ENCODE measurements at regions not wholly inside any gene's neighbourhood (a gene's known extent, or its start where the extent isn't known, plus 50 kb on each side); places are given as distances from the start of the nearest gene placed in this dataset.

DNA sequence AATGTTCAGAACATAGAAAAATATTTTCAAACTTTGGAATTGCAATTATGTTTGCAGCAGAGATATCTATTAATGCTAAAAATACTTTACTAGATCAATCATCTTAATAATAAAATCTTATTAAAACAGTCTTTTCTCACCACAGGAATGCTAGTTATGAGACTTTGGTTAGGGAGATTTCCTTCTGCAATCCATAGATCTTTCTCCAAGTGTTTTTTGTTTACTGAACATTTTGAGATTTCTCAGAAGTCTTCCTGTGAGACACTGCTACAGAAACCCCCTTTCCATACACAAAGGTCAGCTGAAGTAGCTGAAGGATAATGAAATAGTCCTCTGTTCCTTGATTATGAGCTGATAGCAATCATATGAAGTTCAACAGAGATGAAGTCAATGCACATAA, 59.4 kb upstream of the RAPH1 start:
- TF ChIP-seq, protein P1, sequence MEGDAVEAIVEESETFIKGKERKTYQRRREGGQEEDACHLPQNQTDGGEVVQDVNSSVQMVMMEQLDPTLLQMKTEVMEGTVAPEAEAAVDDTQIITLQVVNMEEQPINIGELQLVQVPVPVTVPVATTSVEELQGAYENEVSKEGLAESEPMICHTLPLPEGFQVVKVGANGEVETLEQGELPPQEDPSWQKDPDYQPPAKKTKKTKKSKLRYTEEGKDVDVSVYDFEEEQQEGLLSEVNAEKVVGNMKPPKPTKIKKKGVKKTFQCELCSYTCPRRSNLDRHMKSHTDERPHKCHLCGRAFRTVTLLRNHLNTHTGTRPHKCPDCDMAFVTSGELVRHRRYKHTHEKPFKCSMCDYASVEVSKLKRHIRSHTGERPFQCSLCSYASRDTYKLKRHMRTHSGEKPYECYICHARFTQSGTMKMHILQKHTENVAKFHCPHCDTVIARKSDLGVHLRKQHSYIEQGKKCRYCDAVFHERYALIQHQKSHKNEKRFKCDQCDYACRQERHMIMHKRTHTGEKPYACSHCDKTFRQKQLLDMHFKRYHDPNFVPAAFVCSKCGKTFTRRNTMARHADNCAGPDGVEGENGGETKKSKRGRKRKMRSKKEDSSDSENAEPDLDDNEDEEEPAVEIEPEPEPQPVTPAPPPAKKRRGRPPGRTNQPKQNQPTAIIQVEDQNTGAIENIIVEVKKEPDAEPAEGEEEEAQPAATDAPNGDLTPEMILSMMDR (IDR thresholded peaks at IDR 0.05) = no peak
- TF ChIP-seq POLR2A (IDR thresholded peaks at IDR 0.05) = no peak
